Thymus (tissue), 11 donors: ENCODE measurements at regions not wholly inside any gene's neighbourhood (a gene's known extent, or its start where the extent isn't known, plus 50 kb on each side); places are given as distances from the start of the nearest gene placed in this dataset.

Source experiments
- DNase-seq, 9 donors: peaks; one replicate each; pipeline ENCODE4 v3.0.0-alpha.2; 2013; ENCODE audit warnings: low spot score in 9 of 9, low read depth in 6 of 9, missing footprints in 1 of 9
- H3K27ac ChIP-seq, 2 donors: one replicate each; pipeline ENCODE4 v1.5.1; 2013; ENCODE audit warnings: control low read depth in 1 of 2, low read depth in 1 of 2, low read length in 1 of 2, mild to moderate bottlenecking in 1 of 2, moderate library complexity in 1 of 2
- H3K27me3 ChIP-seq, 2 donors: one replicate each; pipeline ENCODE4 v1.5.1; 2013; ENCODE audit warnings: low read length in 1 of 2; ENCODE audit not compliant: control insufficient read depth in 2 of 2, insufficient read depth in 1 of 2
- H3K36me3 ChIP-seq, 2 donors: one replicate each; pipeline ENCODE4 v1.5.1; 2013; ENCODE audit warnings: low read length in 1 of 2, mild to moderate bottlenecking in 1 of 2, moderate library complexity in 1 of 2; ENCODE audit not compliant: control insufficient read depth in 2 of 2, insufficient read depth in 2 of 2
- H3K4me1 ChIP-seq, 2 donors: one replicate each; pipeline ENCODE4 v1.5.1; 2013; ENCODE audit warnings: low read length in 2 of 2; ENCODE audit not compliant: control insufficient read depth in 2 of 2, insufficient read depth in 2 of 2
- H3K4me3 ChIP-seq, 2 donors: one replicate each; pipeline ENCODE4 v1.5.1; 2013; ENCODE audit warnings: low read length in 2 of 2, control low read depth in 1 of 2, mild to moderate bottlenecking in 1 of 2
- H3K9me3 ChIP-seq, 2 donors: one replicate each; pipeline ENCODE4 v1.5.1; 2013; ENCODE audit warnings: low read length in 1 of 2, mild to moderate bottlenecking in 1 of 2; ENCODE audit not compliant: control insufficient read depth in 2 of 2, insufficient read depth in 1 of 2
- WGBS: extraction: QIAGEN DNeasy Blood & Tissue Kit; methylation state at CpG from one replicate; pipeline ENCODE4 v1.1.7; 2013; 5-methylcytosine and 5-hydroxymethylcytosine counted together
- donor health status: healthy.

GRCh38 chr6:170464080-170464479 is 89.0 kb downstream of the PSMB1 start:
- H3K36me3 ChIP-seq = no peaks in the 10 kb centered on the region
- H3K4me3 ChIP-seq = no peak overlapping the region
- peaks cover 3 to 22% of the 10 kb centered on the region in 2 donors for H3K9me3 ChIP-seq
- DNase-seq = no peak
- no peaks in the 10 kb centered on the region for H3K27me3 ChIP-seq
- peaks cover 0 to 2% of the 10 kb centered on the region in 2 donors for H3K4me1 ChIP-seq
- no peak overlapping the region for H3K27ac ChIP-seq
- WGBS = 92% methylated on average over 9 of the region's 9 CpGs

- no peak for DNase-seq
- no peaks in the 10 kb centered on the region for H3K36me3 ChIP-seq
- H3K4me3 ChIP-seq = no peak overlapping the region
- peaks cover 3 to 16% of the 10 kb centered on the region in 2 donors for H3K9me3 ChIP-seq
- H3K4me1 ChIP-seq = peaks cover 0 to 2% of the 10 kb centered on the region in 2 donors
- 94% methylated on average over 22 of the region's 22 CpGs for WGBS
- H3K27ac ChIP-seq = no peak overlapping the region
- H3K27me3 ChIP-seq = no peaks in the 10 kb centered on the region
Observed at GRCh38 chr6:170463101-170463721, 89.9 kb downstream of the PSMB1 start.

GRCh38 chr6:170462366-170463020 is 90.6 kb downstream of the PSMB1 start:
- peaks cover 0 to 2% of the 10 kb centered on the region in 2 donors for H3K4me1 ChIP-seq
- no peak overlapping the region for H3K4me3 ChIP-seq
- H3K27me3 ChIP-seq = no peaks in the 10 kb centered on the region
- no peak overlapping the region for H3K27ac ChIP-seq
- H3K9me3 ChIP-seq = peaks cover 0 to 9% of the 10 kb centered on the region in 2 donors
- no peaks in the 10 kb centered on the region for H3K36me3 ChIP-seq
- no peak for DNase-seq
- WGBS = 88% methylated on average over 7 of the region's 7 CpGs

GRCh38 chr6:170461556-170462365 is 91.3 kb downstream of the PSMB1 start:
- H3K27ac ChIP-seq = no peak overlapping the region
- no peak for DNase-seq
- H3K27me3 ChIP-seq = no peaks in the 10 kb centered on the region
- H3K4me3 ChIP-seq = no peak overlapping the region
- peaks cover 0 to 2% of the 10 kb centered on the region in 2 donors for H3K4me1 ChIP-seq
- peaks cover 0 to 8% of the 10 kb centered on the region in 2 donors for H3K9me3 ChIP-seq
- WGBS = 97% methylated on average over 23 of the region's 23 CpGs
- no peaks in the 10 kb centered on the region for H3K36me3 ChIP-seq

- Histone ChIP-seq H3K36me3 (no peaks in the 10 kb centered on the region), H3K4me1 (peaks cover 0 to 2% of the 10 kb centered on the region in 2 donors), H3K27ac (no peak overlapping the region), H3K4me3 (no peak overlapping the region), H3K27me3 (no peaks in the 10 kb centered on the region), H3K9me3 (peaks cover 0 to 8% of the 10 kb centered on the region in 2 donors)
- no peak for DNase-seq
- WGBS = 91% methylated on average over 10 of the region's 10 CpGs
Observed at GRCh38 chr6:170461111-170461510, 92.0 kb downstream of the PSMB1 start.

- H3K4me1 ChIP-seq = peaks cover 0 to 2% of the 10 kb centered on the region in 2 donors
- 95% methylated on average over 7 of the region's 7 CpGs for WGBS
- H3K4me3 ChIP-seq = no peak overlapping the region
- H3K27ac ChIP-seq = no peak overlapping the region
- DNase-seq = no peak
- H3K36me3 ChIP-seq = no peaks in the 10 kb centered on the region
- H3K27me3 ChIP-seq = no peaks in the 10 kb centered on the region
- peaks cover 0 to 4% of the 10 kb centered on the region in 2 donors for H3K9me3 ChIP-seq
Observed at GRCh38 chr6:170460641-170461040, 92.5 kb downstream of the PSMB1 start.

GRCh38 chr6:170459451-170459850 is 93.7 kb downstream of the PSMB1 start:
- WGBS = 18% methylated on average over 6 of the region's 6 CpGs
- Histone ChIP-seq H3K36me3 (no peaks in the 10 kb centered on the region), H3K9me3 (no peaks in the 10 kb centered on the region), H3K27ac (no peak overlapping the region), H3K4me1 (peaks cover 0 to 2% of the 10 kb centered on the region in 2 donors), H3K27me3 (no peaks in the 10 kb centered on the region), H3K4me3 (no peak overlapping the region)
- peak in 1 of 9 donors; percentile 10 for DNase-seq

- 95% methylated on average over 11 of the region's 11 CpGs for WGBS
- H3K27me3 ChIP-seq = no peaks in the 10 kb centered on the region
- no peaks in the 10 kb centered on the region for H3K9me3 ChIP-seq
- H3K4me1 ChIP-seq = peaks cover 0 to 2% of the 10 kb centered on the region in 2 donors
- no peak for DNase-seq
- H3K36me3 ChIP-seq = no peaks in the 10 kb centered on the region
- no peak overlapping the region for H3K27ac ChIP-seq
- H3K4me3 ChIP-seq = no peak overlapping the region
Observed at GRCh38 chr6:170456886-170457698, 96.0 kb downstream of the PSMB1 start.
